HG03103 (cell line): ENCODE measurements at regions not wholly inside any gene's neighbourhood (a gene's known extent, or its start where the extent isn't known, plus 50 kb on each side); places are given as distances from the start of the nearest gene placed in this dataset.
"Not testable (repeated sequence)": the region's sequence is repeated elsewhere in the genome, so short reads cannot be mapped to it uniquely, and the experiment has no call there.

Experiments used
- ATAC-seq: cut with Tn5 transposase; IDR thresholded peaks from one replicate; pipeline ENCODE4 v1.9.1; 2021; ENCODE audit warnings: low read depth; ENCODE audit not compliant: unreplicated experiment

- ATAC-seq = no peak
Measured at GRCh38 chr12:77236066-77236465, 170.7 kb upstream of the E2F7 start.

- no peak for ATAC-seq
Measured at GRCh38 chr12:77232045-77232444, 166.7 kb upstream of the E2F7 start.

DNA sequence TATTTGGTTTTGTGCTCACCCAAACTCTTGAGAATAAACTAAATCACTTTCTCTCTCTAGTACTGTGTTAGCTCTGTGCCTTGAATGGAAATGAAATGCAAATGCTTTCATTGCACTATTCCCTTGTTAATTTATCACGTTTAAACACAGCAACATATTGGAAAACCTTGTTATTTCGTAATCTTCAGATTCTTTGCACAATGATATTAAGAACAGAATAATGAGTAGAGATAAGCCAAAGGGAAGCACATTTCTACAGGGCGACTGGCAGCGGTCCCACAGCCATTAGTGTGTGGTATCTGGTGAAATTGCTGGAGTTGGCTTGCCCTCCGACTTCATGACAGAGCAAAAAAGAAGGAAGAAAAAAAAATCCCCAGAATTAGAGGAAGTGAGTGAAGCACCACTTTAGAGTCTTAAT, 166.1 kb upstream of the E2F7 start:
- no peak for ATAC-seq

- no peak for ATAC-seq
Measured at GRCh38 chr12:77229640-77230442, 164.5 kb upstream of the E2F7 start.

DNA sequence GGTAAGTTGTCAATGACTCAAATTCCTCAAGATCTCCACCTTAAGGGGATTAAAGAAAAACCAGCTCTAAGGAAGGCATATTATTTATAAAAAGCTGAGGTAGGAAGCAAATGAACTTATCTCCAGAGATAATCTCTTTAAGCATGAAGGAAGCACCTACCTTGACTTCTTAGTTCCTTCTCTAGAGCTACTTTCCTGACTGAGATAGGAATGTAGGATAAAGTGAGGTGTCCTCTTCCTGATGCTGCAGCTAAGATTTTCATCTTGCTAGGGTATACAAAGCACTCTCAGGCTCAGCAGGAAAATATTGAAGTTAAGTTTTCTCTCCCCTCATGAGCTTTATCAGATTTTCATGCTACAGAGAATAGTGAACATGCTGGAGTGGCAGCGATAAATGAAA, 163.0 kb upstream of the E2F7 start:
- no peak for ATAC-seq

GRCh38 chr12:77226368-77226767, 161.0 kb upstream of the E2F7 start:
- no peak for ATAC-seq

- no peak for ATAC-seq
Measured at GRCh38 chr12:77225373-77225772, 160.0 kb upstream of the E2F7 start.

DNA sequence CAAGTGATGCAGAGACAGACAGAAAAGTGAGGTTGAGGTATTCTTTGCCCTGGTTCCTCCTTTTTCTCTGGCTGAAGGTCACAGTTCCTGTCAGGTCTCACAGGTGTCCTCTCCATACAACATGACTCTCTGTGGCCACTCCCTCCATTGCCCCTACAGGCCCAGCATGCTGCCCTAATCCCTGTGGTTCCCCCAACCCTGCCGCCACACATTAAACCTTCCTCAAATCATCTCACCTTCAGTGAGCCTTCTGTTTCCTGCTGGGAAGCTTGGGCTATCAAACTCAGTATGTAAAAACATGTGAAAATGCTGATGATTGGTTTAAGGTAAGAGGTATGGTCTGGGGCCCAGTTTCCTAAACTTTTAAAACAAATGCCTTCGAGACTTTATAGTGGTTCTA, 159.0 kb upstream of the E2F7 start:
- no peak for ATAC-seq

GRCh38 chr12:77222336-77222735, 157.0 kb upstream of the E2F7 start:
- ATAC-seq = no peak

- no peak for ATAC-seq
Measured at GRCh38 chr12:77220586-77220985, 155.2 kb upstream of the E2F7 start.

DNA sequence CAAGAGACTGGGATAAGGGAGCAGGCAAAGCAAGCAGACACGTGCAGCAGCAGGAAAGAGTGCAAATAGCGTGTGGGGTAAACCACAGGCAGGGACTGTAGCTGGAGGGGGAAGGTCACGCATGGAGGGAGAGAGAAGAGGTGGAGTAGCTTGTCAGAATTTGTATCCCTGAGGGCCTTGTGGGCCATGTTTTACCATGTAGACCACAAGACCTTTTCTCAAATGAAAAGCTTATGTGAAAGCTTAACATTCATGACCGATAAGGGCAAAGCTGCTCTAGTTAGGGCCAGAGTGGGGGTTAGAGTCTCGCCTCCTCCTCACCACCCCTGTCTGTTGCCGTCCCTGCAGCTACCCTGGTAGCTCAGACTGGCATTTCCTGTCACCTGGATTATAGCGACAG, 152.9 kb upstream of the E2F7 start:
- ATAC-seq = no peak

DNA sequence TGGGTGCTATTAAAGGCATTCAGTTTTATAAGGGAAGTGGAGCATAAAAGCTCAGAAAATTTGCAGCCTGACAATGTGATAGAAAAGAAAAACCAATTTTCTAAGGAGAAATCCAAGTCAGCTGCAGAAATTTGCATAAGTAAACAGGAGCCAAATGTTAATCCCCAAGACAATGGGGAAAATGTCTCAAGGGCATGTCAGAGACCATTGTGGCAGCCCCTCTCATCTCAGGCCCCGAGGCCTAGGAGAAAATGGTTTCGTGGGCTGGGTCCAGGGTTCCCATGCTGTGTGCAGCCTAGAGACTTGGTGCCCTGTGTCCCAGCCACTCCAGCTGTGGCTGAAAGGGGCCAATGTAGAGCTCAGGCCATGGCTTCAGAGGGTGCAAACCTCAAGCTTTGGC, 150.8 kb upstream of the E2F7 start:
- ATAC-seq = not testable (repeated sequence)

- no peak for ATAC-seq
Measured at GRCh38 chr12:77214136-77214535, 148.8 kb upstream of the E2F7 start.

- no peak for ATAC-seq
Measured at GRCh38 chr12:77213319-77213718, 147.9 kb upstream of the E2F7 start.

DNA sequence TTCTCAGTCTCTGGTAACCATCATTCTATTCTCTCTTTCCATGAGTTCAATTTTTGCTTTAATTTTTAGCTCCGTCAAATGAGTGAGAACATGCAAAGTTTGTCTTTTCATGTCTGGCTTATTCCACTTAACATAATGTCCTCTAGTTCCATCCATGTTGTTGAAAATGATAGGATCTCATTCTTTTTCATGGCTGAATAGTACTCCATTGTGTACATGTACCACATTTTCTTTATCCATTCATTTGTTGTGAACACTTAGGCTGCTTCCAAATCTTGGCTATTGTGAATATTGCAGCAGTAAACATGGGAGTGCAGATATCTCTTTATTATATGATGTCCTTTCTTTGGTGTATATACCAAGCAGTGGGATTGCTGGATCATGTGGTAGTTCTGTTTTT, 145.4 kb upstream of the E2F7 start:
- no peak for ATAC-seq

DNA sequence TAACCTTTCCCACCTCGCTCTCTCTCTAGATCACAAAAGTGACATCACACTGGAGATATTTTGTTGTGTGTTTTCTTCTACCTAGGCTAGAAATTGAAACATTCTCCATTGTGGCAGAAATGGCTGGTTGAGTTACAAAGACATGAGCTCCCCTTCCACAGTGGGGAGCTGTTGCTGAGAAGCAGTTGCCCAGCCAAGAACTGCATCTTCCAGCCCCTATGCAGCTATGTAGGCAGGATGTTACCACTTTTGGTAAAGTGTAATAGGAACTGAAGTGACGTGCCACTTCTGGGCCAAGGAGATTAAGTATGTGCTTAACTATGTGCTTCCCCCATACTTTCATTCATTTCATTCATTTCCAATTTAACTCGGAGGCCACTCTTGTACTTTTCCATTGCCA, 138.7 kb upstream of the E2F7 start:
- no peak for ATAC-seq

- no peak for ATAC-seq
Measured at GRCh38 chr12:77202457-77203060, 137.2 kb upstream of the E2F7 start.

- no peak for ATAC-seq
Measured at GRCh38 chr12:77189901-77190416, 124.6 kb upstream of the E2F7 start.

GRCh38 chr12:77189458-77189857, 124.1 kb upstream of the E2F7 start:
- ATAC-seq = no peak

DNA sequence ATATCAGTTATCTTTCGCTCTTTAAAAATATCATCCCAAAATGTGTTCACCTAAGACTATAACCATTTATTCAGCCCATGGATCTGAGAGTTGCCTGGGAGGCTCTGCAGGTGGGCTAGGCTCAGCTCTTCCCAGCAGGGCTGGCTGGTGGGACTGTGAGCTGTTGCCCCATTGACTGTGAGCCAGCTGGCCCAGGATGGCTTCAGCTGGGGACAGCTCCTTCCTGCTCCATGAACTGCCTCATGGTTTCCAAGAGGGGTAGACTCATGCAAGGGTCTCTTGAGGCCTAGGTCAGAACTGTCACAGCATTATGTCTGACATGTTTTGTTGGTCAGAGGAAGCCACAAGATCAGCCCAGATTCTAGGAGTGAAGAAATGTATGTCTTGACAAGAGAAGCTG, 114.1 kb upstream of the E2F7 start:
- no peak for ATAC-seq

- ATAC-seq = no peak
Measured at GRCh38 chr12:77167801-77168200, 102.4 kb upstream of the E2F7 start.

GRCh38 chr12:77166696-77167095, 101.3 kb upstream of the E2F7 start:
- ATAC-seq = no peak
